Subcutaneous abdominal adipose tissue (tissue), 5 donors: ENCODE measurements at regions not wholly inside any gene's neighbourhood (a gene's known extent, or its start where the extent isn't known, plus 50 kb on each side); places are given as distances from the start of the nearest gene placed in this dataset.

ENCODE experiments used
- H3K27ac ChIP-seq: one replicate; pipeline ENCODE4 v1.7.0; 2013; ENCODE audit warnings: low read depth, mild to moderate bottlenecking, inconsistent platforms, low read length, moderate library complexity
- H3K27me3 ChIP-seq, 5 donors: one replicate each; pipeline ENCODE4 v1.7.0; 2013; ENCODE audit warnings: low read length in 5 of 5, inconsistent platforms in 1 of 5; ENCODE audit not compliant: control insufficient read depth in 5 of 5, insufficient read depth in 4 of 5
- H3K36me3 ChIP-seq, 5 donors: one replicate each; pipeline ENCODE4 v1.7.0; 2013; ENCODE audit warnings: low read length in 5 of 5; ENCODE audit not compliant: control insufficient read depth in 5 of 5, insufficient read depth in 5 of 5
- H3K4me1 ChIP-seq, 5 donors: one replicate each; pipeline ENCODE4 v1.7.0; 2013; ENCODE audit warnings: low read length in 5 of 5, mild to moderate bottlenecking in 3 of 5, moderate library complexity in 1 of 5; ENCODE audit not compliant: control insufficient read depth in 5 of 5, insufficient read depth in 5 of 5
- H3K4me3 ChIP-seq, 5 donors: one replicate each; pipeline ENCODE4 v1.7.0; 2013; ENCODE audit warnings: low read length in 5 of 5, low read depth in 1 of 5
- H3K9ac ChIP-seq, 5 donors: one replicate each; pipeline ENCODE4 v1.7.0; 2013; ENCODE audit warnings: low read length in 5 of 5, mild to moderate bottlenecking in 4 of 5, moderate library complexity in 3 of 5
- H3K9me3 ChIP-seq, 5 donors: one replicate each; pipeline ENCODE4 v1.7.0; 2013; ENCODE audit warnings: low read length in 5 of 5; ENCODE audit not compliant: control insufficient read depth in 5 of 5
- donor health status: healthy.
- donor health status: healthy.
- donor health status: healthy.
- donor health status: healthy.
- donor health status: healthy.

- H3K27ac ChIP-seq, result no peak overlapping the region
- H3K36me3 ChIP-seq, result no peaks in the 10 kb centered on the region
- H3K27me3 ChIP-seq, result peaks cover 0 to 5% (median 2%) of the 10 kb centered on the region in 5 donors
- no peaks in the 10 kb centered on the region for H3K4me1 ChIP-seq
- H3K9me3 ChIP-seq, result peaks cover 0 to 13% (median 11%) of the 10 kb centered on the region in 5 donors
- no peak overlapping the region for H3K9ac ChIP-seq
- no peak overlapping the region for H3K4me3 ChIP-seq
Measured at GRCh38 chr10:33396938-33397337, 62.5 kb upstream of the NRP1 start.

- no peak overlapping the region for H3K27ac ChIP-seq
- H3K27me3 ChIP-seq, result peaks cover 0 to 5% (median 2%) of the 10 kb centered on the region in 5 donors
- no peaks in the 10 kb centered on the region for H3K4me1 ChIP-seq
- H3K9me3 ChIP-seq, result peaks cover 0 to 13% (median 11%) of the 10 kb centered on the region in 5 donors
- H3K9ac ChIP-seq, result no peak overlapping the region
- H3K4me3 ChIP-seq, result no peak overlapping the region
- no peaks in the 10 kb centered on the region for H3K36me3 ChIP-seq
Measured at GRCh38 chr10:33396279-33396678, 61.8 kb upstream of the NRP1 start.

GRCh38 chr10:33395201-33395600 lies 60.7 kb upstream of the NRP1 start:
- no peak overlapping the region for H3K27ac ChIP-seq
- H3K36me3 ChIP-seq, result no peaks in the 10 kb centered on the region
- H3K4me3 ChIP-seq, result no peak overlapping the region
- peaks cover 0 to 5% (median 2%) of the 10 kb centered on the region in 5 donors for H3K27me3 ChIP-seq
- no peak overlapping the region for H3K9ac ChIP-seq
- H3K4me1 ChIP-seq, result no peaks in the 10 kb centered on the region
- peaks cover 0 to 13% (median 11%) of the 10 kb centered on the region in 5 donors for H3K9me3 ChIP-seq

- Histone ChIP-seq H3K9me3 (peaks cover 0 to 13% (median 11%) of the 10 kb centered on the region in 5 donors), H3K4me3 (no peak overlapping the region)
Measured at GRCh38 chr10:33392706-33393105, 58.2 kb upstream of the NRP1 start.

GRCh38 chr10:33391611-33392465 lies 57.4 kb upstream of the NRP1 start:
- peaks cover 0 to 8% (median 2%) of the 10 kb centered on the region in 5 donors for H3K27me3 ChIP-seq
- no peak overlapping the region for H3K27ac ChIP-seq
- H3K4me3 ChIP-seq, result no peak overlapping the region
- H3K4me1 ChIP-seq, result no peaks in the 10 kb centered on the region
- H3K36me3 ChIP-seq, result no peaks in the 10 kb centered on the region
- H3K9me3 ChIP-seq, result peaks cover 0 to 7% (median 6%) of the 10 kb centered on the region in 5 donors
- no peak overlapping the region for H3K9ac ChIP-seq

More at GRCh38 chr10:33392706-33393105, 58.2 kb upstream of the NRP1 start:
- H3K9ac ChIP-seq, result no peak overlapping the region
- H3K4me1 ChIP-seq, result no peaks in the 10 kb centered on the region
- no peak overlapping the region for H3K27ac ChIP-seq
- peaks cover 0 to 8% (median 2%) of the 10 kb centered on the region in 5 donors for H3K27me3 ChIP-seq
- no peaks in the 10 kb centered on the region for H3K36me3 ChIP-seq

GRCh38 chr10:33390046-33390445 lies 55.6 kb upstream of the NRP1 start:
- no peak overlapping the region for H3K27ac ChIP-seq
- peaks cover 0 to 8% (median 2%) of the 10 kb centered on the region in 5 donors for H3K27me3 ChIP-seq
- H3K9ac ChIP-seq, result no peak overlapping the region
- no peaks in the 10 kb centered on the region for H3K36me3 ChIP-seq
- H3K4me1 ChIP-seq, result no peaks in the 10 kb centered on the region
- no peak overlapping the region for H3K4me3 ChIP-seq
- no peaks in the 10 kb centered on the region for H3K9me3 ChIP-seq

GRCh38 chr10:33388785-33389184 lies 54.3 kb upstream of the NRP1 start:
- H3K36me3 ChIP-seq, result no peaks in the 10 kb centered on the region
- H3K9ac ChIP-seq, result no peak overlapping the region
- H3K9me3 ChIP-seq, result no peaks in the 10 kb centered on the region

GRCh38 chr10:33388382-33388781 lies 53.9 kb upstream of the NRP1 start:
- Histone ChIP-seq H3K9ac (no peak overlapping the region), H3K9me3 (no peaks in the 10 kb centered on the region), H3K4me1 (no peaks in the 10 kb centered on the region), H3K27ac (no peak overlapping the region), H3K27me3 (peaks cover 0 to 6% (median under 1%) of the 10 kb centered on the region in 5 donors), H3K4me3 (no peak overlapping the region), H3K36me3 (no peaks in the 10 kb centered on the region)

More at GRCh38 chr10:33388785-33389184, 54.3 kb upstream of the NRP1 start:
- Histone ChIP-seq H3K27me3 (peaks cover 0 to 8% (median 2%) of the 10 kb centered on the region in 5 donors), H3K27ac (no peak overlapping the region), H3K4me3 (no peak overlapping the region), H3K4me1 (no peaks in the 10 kb centered on the region)

- H3K4me1 ChIP-seq, result peaks cover 0 to under 1% (median 0%) of the 10 kb centered on the region in 5 donors
- no peak overlapping the region for H3K27ac ChIP-seq
- no peak overlapping the region for H3K4me3 ChIP-seq
- no peaks in the 10 kb centered on the region for H3K36me3 ChIP-seq
- no peaks in the 10 kb centered on the region for H3K9me3 ChIP-seq
- H3K27me3 ChIP-seq, result peaks cover 0 to 3% (median 0%) of the 10 kb centered on the region in 5 donors
- no peak overlapping the region for H3K9ac ChIP-seq
Measured at GRCh38 chr10:33387720-33388119, 53.3 kb upstream of the NRP1 start.

GRCh38 chr10:33386926-33387325 lies 52.5 kb upstream of the NRP1 start:
- H3K9me3 ChIP-seq, result no peaks in the 10 kb centered on the region
- no peak overlapping the region for H3K27ac ChIP-seq
- no peak overlapping the region for H3K9ac ChIP-seq
- peaks cover 0 to 8% (median 7%) of the 10 kb centered on the region in 5 donors for H3K4me1 ChIP-seq
- H3K4me3 ChIP-seq, result no peak overlapping the region
- no peaks in the 10 kb centered on the region for H3K36me3 ChIP-seq
- H3K27me3 ChIP-seq, result peaks cover 0 to 3% (median 0%) of the 10 kb centered on the region in 5 donors
